GM21717 (cell line): ENCODE measurements at regions not wholly inside any gene's neighbourhood (a gene's known extent, or its start where the extent isn't known, plus 50 kb on each side); places are given as distances from the start of the nearest gene placed in this dataset.

Experiments used
- ATAC-seq: cut with Tn5 transposase; IDR thresholded peaks from one replicate; pipeline ENCODE4 v1.9.1; 2021; ENCODE audit warnings: mild to moderate bottlenecking, moderate library complexity; ENCODE audit not compliant: unreplicated experiment

- ATAC-seq = no peak
Observed at GRCh38 chr3:107008213-107008612, 369.0 kb upstream of the CCDC54 start.

- no peak for ATAC-seq
Observed at GRCh38 chr3:107013641-107014040, 363.6 kb upstream of the CCDC54 start.

- no peak for ATAC-seq
Observed at GRCh38 chr3:107024551-107025026, 352.6 kb upstream of the CCDC54 start.

- ATAC-seq = no peak
Observed at GRCh38 chr3:107025961-107026360, 351.3 kb upstream of the CCDC54 start.

- ATAC-seq = no peak
Observed at GRCh38 chr3:107028086-107028485, 349.2 kb upstream of the CCDC54 start.

- ATAC-seq = no peak
Observed at GRCh38 chr3:107028626-107029025, 348.6 kb upstream of the CCDC54 start.

GRCh38 chr3:107032111-107032510 lies 345.1 kb upstream of the CCDC54 start:
- no peak for ATAC-seq

- ATAC-seq = no peak
Observed at GRCh38 chr3:107034142-107034541, 343.1 kb upstream of the CCDC54 start.

GRCh38 chr3:107035176-107035575 lies 342.1 kb upstream of the CCDC54 start:
- ATAC-seq = no peak

GRCh38 chr3:107044677-107045076 lies 332.6 kb upstream of the CCDC54 start:
- ATAC-seq = no peak

- no peak for ATAC-seq
Observed at GRCh38 chr3:107045791-107046190, 331.4 kb upstream of the CCDC54 start.

GRCh38 chr3:107055181-107055942 lies 321.9 kb upstream of the CCDC54 start:
- ATAC-seq = no peak

- ATAC-seq = no peak
Observed at GRCh38 chr3:107061466-107061865, 315.8 kb upstream of the CCDC54 start.

- ATAC-seq = no peak
Observed at GRCh38 chr3:107062310-107062709, 314.9 kb upstream of the CCDC54 start.

- no peak for ATAC-seq
Observed at GRCh38 chr3:107062787-107063186, 314.5 kb upstream of the CCDC54 start.

GRCh38 chr3:107063351-107063750 lies 313.9 kb upstream of the CCDC54 start:
- no peak for ATAC-seq

GRCh38 chr3:107064405-107065060 lies 312.7 kb upstream of the CCDC54 start:
- ATAC-seq = peak; percentile 90

GRCh38 chr3:107065094-107065861 lies 312.0 kb upstream of the CCDC54 start:
- no peak for ATAC-seq

GRCh38 chr3:107067421-107067820 lies 309.8 kb upstream of the CCDC54 start:
- no peak for ATAC-seq

GRCh38 chr3:107068980-107069379 lies 308.3 kb upstream of the CCDC54 start:
- ATAC-seq = no peak

GRCh38 chr3:107076946-107077345 lies 300.3 kb upstream of the CCDC54 start:
- ATAC-seq = no peak

- no peak for ATAC-seq
Observed at GRCh38 chr3:107077391-107077790, 299.8 kb upstream of the CCDC54 start.
